Progenitor cell of endocrine pancreas (in vitro differentiated cells): ENCODE measurements at regions not wholly inside any gene's neighbourhood (a gene's known extent, or its start where the extent isn't known, plus 50 kb on each side); places are given as distances from the start of the nearest gene placed in this dataset.

ENCODE experiments used
- DNase-seq: peaks from one replicate; pipeline ENCODE4 v3.0.0; 2021; ENCODE audit warnings: low spot score; ENCODE audit not compliant: unreplicated experiment
- H3K27ac Mint-ChIP-seq: 2 replicates; pipeline ENCODE4 v1.8.0; 2021; ENCODE audit warnings: mild to moderate bottlenecking, moderate library complexity, mixed read lengths
- H3K27me3 Mint-ChIP-seq: 2 replicates; pipeline ENCODE4 v1.8.0; 2021; ENCODE audit warnings: mixed read lengths
- H3K36me3 Mint-ChIP-seq: 2 replicates; pipeline ENCODE4 v1.8.0; 2022; ENCODE audit warnings: mixed read lengths; ENCODE audit not compliant: insufficient read depth
- H3K4me1 Mint-ChIP-seq: 2 replicates; pipeline ENCODE4 v1.8.0; 2021; ENCODE audit warnings: low read depth, mixed read lengths
- H3K4me3 Mint-ChIP-seq: 2 replicates; pipeline ENCODE4 v1.8.0; 2021; ENCODE audit warnings: low read depth, mild to moderate bottlenecking, moderate library complexity, mixed read lengths
- H3K9me3 Mint-ChIP-seq: 2 replicates; pipeline ENCODE4 v1.8.0; 2021; ENCODE audit warnings: low read depth, mixed read lengths
- CTCF ChIP-seq: fragments of 200-600 bp; sonication (generic); IDR thresholded peaks from one replicate; pipeline ENCODE4 v1.5.0; 2021; ENCODE audit warnings: antibody characterized with exemption, mild to moderate bottlenecking; ENCODE audit not compliant: unreplicated experiment

- no peak for DNase-seq
Observed at GRCh38 chr9:21598749-21599148, 116.6 kb upstream of the IFNE start.

GRCh38 chr9:21605489-21605931, 123.4 kb upstream of the IFNE start:
- Mint-ChIP-seq H3K4me1 (no peaks in the 10 kb centered on the region), H3K27me3 (peaks cover 3% of the 10 kb centered on the region), H3K36me3 (no peaks in the 10 kb centered on the region), H3K4me3 (no peak overlapping the region), H3K27ac (no peak overlapping the region), H3K9me3 (no peaks in the 10 kb centered on the region)
- DNase-seq = no peak
- TF ChIP-seq CTCF = no peak

More at GRCh38 chr9:21598749-21599148, 116.6 kb upstream of the IFNE start:
- Mint-ChIP-seq H3K27ac (no peak overlapping the region), H3K4me1 (peaks cover 10% of the 10 kb centered on the region), H3K9me3 (no peaks in the 10 kb centered on the region), H3K36me3 (no peaks in the 10 kb centered on the region), H3K27me3 (no peaks in the 10 kb centered on the region), H3K4me3 (no peak overlapping the region)
- no peak for TF ChIP-seq CTCF

GRCh38 chr9:21607576-21607975, 125.5 kb upstream of the IFNE start:
- no peak overlapping the region for H3K4me3 Mint-ChIP-seq
- no peak for TF ChIP-seq CTCF
- H3K9me3 Mint-ChIP-seq = no peaks in the 10 kb centered on the region
- H3K36me3 Mint-ChIP-seq = no peaks in the 10 kb centered on the region
- H3K27me3 Mint-ChIP-seq = peaks cover 3% of the 10 kb centered on the region
- no peak overlapping the region for H3K27ac Mint-ChIP-seq
- H3K4me1 Mint-ChIP-seq = peaks cover 6% of the 10 kb centered on the region
- DNase-seq = no peak

DNA sequence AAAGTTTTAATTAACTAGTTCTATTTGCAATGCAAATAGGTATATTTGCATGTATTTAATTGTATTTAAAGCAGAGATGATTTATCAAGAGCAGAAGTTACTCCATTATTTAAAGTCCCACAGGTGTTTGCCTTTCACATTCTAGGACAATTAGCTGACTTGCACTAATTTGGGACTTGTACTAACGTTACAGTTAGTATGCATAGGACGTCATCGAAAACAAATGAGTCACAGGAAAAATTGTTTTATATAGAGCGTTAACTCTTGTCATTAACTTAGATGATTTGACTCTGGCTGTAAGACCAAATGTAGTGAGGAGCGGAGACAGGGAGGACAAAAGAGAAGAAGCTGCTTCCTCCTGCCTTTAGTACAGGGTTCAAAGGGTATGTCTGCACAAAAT, 126.1 kb upstream of the IFNE start:
- no peaks in the 10 kb centered on the region for H3K9me3 Mint-ChIP-seq
- no peak for TF ChIP-seq CTCF
- H3K27me3 Mint-ChIP-seq = peaks cover 3% of the 10 kb centered on the region
- no peak overlapping the region for H3K4me3 Mint-ChIP-seq
- H3K27ac Mint-ChIP-seq = no peak overlapping the region
- no peak for DNase-seq
- no peaks in the 10 kb centered on the region for H3K36me3 Mint-ChIP-seq
- H3K4me1 Mint-ChIP-seq = peaks cover 6% of the 10 kb centered on the region

DNA sequence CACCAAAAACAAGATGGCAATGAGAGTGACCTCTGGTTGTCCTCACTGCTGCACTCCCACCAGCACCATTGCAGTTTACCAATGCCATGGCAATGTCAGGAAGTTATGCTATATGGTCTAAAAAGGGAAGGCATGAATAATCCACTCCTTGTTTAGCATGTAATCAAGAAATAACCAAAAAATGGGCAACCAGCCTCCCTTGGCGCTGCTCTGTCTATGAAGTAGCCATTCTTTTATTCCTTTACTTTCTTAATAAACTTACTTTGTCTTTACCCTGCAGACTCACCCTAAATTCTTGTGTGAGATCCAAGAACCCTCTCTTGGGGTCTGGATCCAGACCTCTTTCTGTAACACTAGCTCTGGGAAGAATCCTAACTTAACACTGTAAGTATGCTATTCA, 127.4 kb upstream of the IFNE start:
- TF ChIP-seq CTCF = no peak
- Mint-ChIP-seq H3K27ac (no peak overlapping the region), H3K4me3 (no peak overlapping the region), H3K9me3 (no peaks in the 10 kb centered on the region), H3K27me3 (peaks cover 3% of the 10 kb centered on the region), H3K4me1 (peaks cover 6% of the 10 kb centered on the region), H3K36me3 (no peaks in the 10 kb centered on the region)
- no peak for DNase-seq

DNA sequence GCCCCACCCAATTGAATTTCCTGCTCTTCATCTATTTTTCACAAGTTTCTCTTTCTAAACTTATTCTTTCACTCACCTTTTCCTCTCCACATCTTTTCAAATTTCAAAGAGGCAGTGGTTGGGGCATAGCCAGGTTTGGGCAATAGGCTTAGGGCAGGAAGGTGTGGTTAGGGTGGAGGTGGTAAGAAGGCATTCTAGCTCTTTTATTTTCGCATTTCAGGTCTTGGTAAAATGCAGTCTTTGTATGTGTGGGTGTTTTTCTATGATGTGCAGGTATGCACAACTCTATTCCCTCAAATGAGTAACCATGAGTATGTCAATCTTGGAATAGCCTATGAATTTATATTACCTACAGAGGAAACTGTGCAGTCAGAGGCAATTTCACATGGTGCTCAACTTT, 129.8 kb upstream of the IFNE start:
- Mint-ChIP-seq H3K4me3 (no peak overlapping the region), H3K4me1 (peaks cover 6% of the 10 kb centered on the region), H3K27me3 (peaks cover 3% of the 10 kb centered on the region), H3K27ac (no peak overlapping the region), H3K9me3 (no peaks in the 10 kb centered on the region), H3K36me3 (no peaks in the 10 kb centered on the region)
- no peak for TF ChIP-seq CTCF
- no peak for DNase-seq
